HG02642 (cell line): ENCODE measurements at regions not wholly inside any gene's neighbourhood (a gene's known extent, or its start where the extent isn't known, plus 50 kb on each side); places are given as distances from the start of the nearest gene placed in this dataset.

Experiments
- ATAC-seq: cut with Tn5 transposase; IDR thresholded peaks from one replicate; pipeline ENCODE4 v1.9.1; 2021; ENCODE audit warnings: mild to moderate bottlenecking; ENCODE audit not compliant: unreplicated experiment, poor library complexity

GRCh38 chr5:110063640-110064602 is 374.2 kb downstream of the MAN2A1 start:
- no peak for ATAC-seq

- ATAC-seq = no peak
Observed at GRCh38 chr5:110064603-110065268, 375.0 kb downstream of the MAN2A1 start.

- no peak for ATAC-seq
Observed at GRCh38 chr5:110070836-110071235, 381.1 kb downstream of the MAN2A1 start.

- no peak for ATAC-seq
Observed at GRCh38 chr5:110072651-110073050, 382.9 kb downstream of the MAN2A1 start.

GRCh38 chr5:110073534-110073933 is 383.8 kb downstream of the MAN2A1 start:
- no peak for ATAC-seq

GRCh38 chr5:110075656-110076055 is 385.9 kb downstream of the MAN2A1 start:
- no peak for ATAC-seq

GRCh38 chr5:110077147-110077546 is 387.4 kb downstream of the MAN2A1 start:
- no peak for ATAC-seq

- ATAC-seq = no peak
Observed at GRCh38 chr5:110082194-110082593, 392.5 kb downstream of the MAN2A1 start.

GRCh38 chr5:110082863-110083262 is 393.1 kb downstream of the MAN2A1 start:
- no peak for ATAC-seq

- no peak for ATAC-seq
Observed at GRCh38 chr5:110085826-110086225, 396.1 kb downstream of the MAN2A1 start.

GRCh38 chr5:110086658-110087388 is 397.1 kb downstream of the MAN2A1 start:
- ATAC-seq = no peak

GRCh38 chr5:110087829-110088228 is 398.1 kb downstream of the MAN2A1 start:
- ATAC-seq = no peak

- no peak for ATAC-seq
Observed at GRCh38 chr5:110088676-110089436, 399.1 kb downstream of the MAN2A1 start.

- ATAC-seq = no peak
Observed at GRCh38 chr5:110092955-110093785, 403.4 kb downstream of the MAN2A1 start.

- ATAC-seq = no peak
Observed at GRCh38 chr5:110094109-110094508, 404.4 kb downstream of the MAN2A1 start.

GRCh38 chr5:110094548-110094947 is 404.8 kb downstream of the MAN2A1 start:
- ATAC-seq = no peak

- no peak for ATAC-seq
Observed at GRCh38 chr5:110096419-110096818, 406.7 kb downstream of the MAN2A1 start.

- no peak for ATAC-seq
Observed at GRCh38 chr5:110099572-110099971, 409.8 kb downstream of the MAN2A1 start.

- no peak for ATAC-seq
Observed at GRCh38 chr5:110103081-110103480, 413.4 kb downstream of the MAN2A1 start.
